ENCODE measurements at regions not wholly inside any gene's neighbourhood (a gene's known extent, or its start where the extent isn't known, plus 50 kb on each side); places are given as distances from the start of the nearest gene placed in this dataset.

DNA sequence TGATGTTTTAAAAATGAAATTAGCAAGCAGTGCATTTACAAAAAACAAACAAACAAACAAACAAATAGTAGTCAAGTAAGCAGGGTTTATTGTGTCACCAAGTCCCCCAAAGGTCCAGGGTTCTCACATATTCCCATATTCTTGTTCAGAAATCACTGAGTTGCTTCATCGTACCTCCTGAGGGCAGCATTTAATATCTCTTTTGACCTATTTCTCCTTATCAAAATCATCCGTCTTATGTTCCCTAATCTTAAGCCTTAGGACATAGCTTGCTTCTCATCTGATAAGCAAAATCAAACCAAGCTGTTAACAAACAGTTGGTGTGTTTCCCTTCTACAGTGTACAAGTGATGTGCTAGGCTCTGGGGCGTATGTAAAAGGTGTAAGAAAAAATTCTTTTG is 109.5 kb upstream of the MAN2A1 start:
- no peak for DNase-seq (ENCODE audit: low read depth)
- TF ChIP-seq, protein P1, sequence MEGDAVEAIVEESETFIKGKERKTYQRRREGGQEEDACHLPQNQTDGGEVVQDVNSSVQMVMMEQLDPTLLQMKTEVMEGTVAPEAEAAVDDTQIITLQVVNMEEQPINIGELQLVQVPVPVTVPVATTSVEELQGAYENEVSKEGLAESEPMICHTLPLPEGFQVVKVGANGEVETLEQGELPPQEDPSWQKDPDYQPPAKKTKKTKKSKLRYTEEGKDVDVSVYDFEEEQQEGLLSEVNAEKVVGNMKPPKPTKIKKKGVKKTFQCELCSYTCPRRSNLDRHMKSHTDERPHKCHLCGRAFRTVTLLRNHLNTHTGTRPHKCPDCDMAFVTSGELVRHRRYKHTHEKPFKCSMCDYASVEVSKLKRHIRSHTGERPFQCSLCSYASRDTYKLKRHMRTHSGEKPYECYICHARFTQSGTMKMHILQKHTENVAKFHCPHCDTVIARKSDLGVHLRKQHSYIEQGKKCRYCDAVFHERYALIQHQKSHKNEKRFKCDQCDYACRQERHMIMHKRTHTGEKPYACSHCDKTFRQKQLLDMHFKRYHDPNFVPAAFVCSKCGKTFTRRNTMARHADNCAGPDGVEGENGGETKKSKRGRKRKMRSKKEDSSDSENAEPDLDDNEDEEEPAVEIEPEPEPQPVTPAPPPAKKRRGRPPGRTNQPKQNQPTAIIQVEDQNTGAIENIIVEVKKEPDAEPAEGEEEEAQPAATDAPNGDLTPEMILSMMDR (conservative IDR thresholded peaks at IDR 0.05; ENCODE audit: low read length), result no peak
- H3K4me3 ChIP-seq (ENCODE audit: low read length), result no peak overlapping the region

DNA sequence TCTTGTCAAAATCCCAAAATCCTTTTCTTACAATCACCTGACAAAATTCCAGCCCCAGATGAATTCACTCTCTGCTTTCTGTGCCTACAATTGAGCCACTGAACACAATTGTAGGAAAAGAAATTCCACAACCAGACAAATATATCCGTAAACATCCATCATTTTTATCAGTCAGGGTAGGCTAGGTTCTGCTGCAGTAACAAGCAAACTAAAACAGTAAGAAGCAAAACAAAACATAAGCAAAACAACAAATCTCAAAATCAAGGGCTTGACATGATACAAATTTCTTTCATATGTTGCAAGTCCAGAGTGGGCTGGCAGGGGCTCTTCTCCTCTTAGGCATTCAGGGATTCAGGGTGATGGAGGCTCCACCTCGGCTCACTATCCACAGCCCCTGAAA is 114.2 kb upstream of the MAN2A1 start:
- TF ChIP-seq, protein P1 (conservative IDR thresholded peaks at IDR 0.05; ENCODE audit: low read length), result no peak
- H3K4me3 ChIP-seq (ENCODE audit: low read length), result no peak overlapping the region
- no peak for DNase-seq (ENCODE audit: low read depth)

DNA sequence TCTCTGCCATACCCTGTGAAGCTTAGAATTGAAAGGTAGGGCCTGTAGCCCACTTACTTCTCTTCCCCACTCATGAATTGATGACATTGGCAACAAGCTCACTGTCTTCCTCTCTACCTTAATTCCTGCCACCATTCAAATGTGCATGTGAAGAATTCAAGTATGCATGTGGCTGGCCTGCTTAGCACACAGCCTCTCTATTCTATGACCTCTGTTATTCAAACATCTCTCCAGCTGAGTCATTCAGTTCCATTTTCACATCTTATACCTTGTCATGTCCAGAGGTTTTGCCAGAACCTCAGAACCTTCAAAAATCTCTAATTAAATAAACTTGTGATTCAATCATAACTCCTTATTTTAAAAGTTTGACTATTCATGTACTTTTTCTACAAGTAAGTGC is 114.7 kb upstream of the MAN2A1 start:
- no peak overlapping the region for H3K4me3 ChIP-seq (ENCODE audit: low read length)
- no peak for DNase-seq (ENCODE audit: low read depth)
- TF ChIP-seq, protein P1 (conservative IDR thresholded peaks at IDR 0.05; ENCODE audit: low read length), result no peak

DNA sequence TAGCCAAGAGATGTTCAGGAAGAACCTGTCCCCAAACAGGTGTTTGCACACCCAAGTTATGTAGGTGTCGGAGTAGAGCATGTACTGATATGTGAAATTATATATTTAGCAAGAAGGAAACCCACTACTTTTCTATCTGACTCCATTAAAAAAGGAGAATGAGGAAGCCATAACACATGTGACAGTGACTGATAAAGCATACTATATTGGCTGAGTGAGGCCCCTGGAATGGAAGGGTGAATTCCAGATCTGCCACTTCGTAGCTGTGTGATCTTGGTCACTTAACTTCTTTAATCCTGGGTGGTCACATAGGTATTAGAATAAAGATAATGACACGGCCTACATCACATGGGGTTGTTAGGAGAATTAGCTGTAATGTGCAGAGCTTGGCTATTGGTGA is 116.0 kb upstream of the MAN2A1 start:
- DNase-seq (ENCODE audit: low read depth), result no peak
- TF ChIP-seq, protein P1 (conservative IDR thresholded peaks at IDR 0.05; ENCODE audit: low read length), result no peak
- H3K4me3 ChIP-seq (ENCODE audit: low read length), result no peak overlapping the region

DNA sequence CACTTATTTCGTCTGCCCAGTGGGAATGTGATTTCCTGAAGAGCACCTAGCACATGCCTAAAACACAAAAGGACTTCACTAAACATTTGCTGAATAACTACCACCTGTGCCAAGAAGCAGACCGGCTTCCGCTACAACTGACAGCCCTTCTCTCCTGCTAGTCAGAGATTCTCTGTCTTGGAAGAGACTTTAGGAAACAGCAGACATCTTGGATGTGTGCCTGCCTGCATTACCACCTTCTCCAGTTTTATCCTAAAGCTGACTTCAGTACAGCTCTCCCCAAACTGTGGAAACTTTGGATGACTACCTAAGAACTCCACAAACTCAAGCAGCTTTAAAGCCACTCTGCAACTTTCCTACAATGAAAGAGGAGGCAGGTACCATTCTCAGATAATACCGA is 116.5 kb upstream of the MAN2A1 start:
- no peak for DNase-seq (ENCODE audit: low read depth)
- no peak overlapping the region for H3K4me3 ChIP-seq (ENCODE audit: low read length)
- TF ChIP-seq, protein P1 (conservative IDR thresholded peaks at IDR 0.05; ENCODE audit: low read length), result no peak

DNA sequence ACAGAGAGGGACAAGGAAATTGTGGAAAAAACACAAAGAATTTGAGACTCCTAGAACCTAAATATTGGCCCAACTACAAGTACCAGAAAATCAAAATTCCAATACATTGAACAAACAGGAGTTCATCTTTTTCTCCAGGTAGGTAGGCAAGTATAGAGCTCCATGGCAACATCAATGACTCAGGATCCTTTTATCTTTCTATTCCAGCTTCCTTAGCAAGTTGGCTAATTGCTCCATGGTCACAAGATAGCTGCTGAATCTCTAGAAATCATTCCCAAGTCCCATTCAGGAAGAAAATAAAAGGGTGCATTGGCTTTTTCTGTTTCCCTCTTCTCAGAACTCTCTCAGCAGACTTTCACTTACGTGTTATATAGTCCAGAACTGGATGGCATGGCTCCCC is 117.9 kb upstream of the MAN2A1 start:
- no peak for DNase-seq (ENCODE audit: low read depth)
- no peak overlapping the region for H3K4me3 ChIP-seq (ENCODE audit: low read length)
- TF ChIP-seq, protein P1 (conservative IDR thresholded peaks at IDR 0.05; ENCODE audit: low read length), result no peak

DNA sequence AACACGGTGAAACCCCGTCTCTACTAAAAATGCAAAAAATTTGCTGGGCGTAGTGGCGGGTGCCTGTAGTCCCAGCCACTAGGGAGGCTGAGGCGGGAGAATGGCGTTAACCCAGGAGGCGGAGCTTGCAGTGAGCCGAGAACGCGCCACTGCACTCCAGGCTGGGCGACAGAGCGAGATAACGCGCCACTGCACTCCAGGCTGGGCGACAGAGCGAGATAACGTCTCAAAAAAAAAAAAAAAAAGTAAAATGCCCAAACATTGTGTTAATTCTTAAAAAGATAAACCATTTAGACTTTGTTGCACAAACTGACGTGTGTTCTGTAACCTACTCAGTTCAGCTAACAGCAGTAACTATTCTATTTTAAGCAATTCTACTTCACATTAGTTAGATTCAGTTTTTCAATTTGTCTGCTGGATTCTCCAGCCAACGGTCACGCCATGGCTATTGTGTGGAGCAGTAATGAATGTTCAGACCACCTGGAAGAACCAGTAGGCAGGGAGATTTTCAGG is 119.3 kb upstream of the MAN2A1 start:
- TF ChIP-seq, protein P1 (conservative IDR thresholded peaks at IDR 0.05; ENCODE audit: low read length), result no peak
- H3K4me3 ChIP-seq (ENCODE audit: low read length), result no peak overlapping the region
- no peak for DNase-seq (ENCODE audit: low read depth)

Measured in AG10803 (cell line).